WTC11 (cell line): ENCODE measurements at regions not wholly inside any gene's neighbourhood (a gene's known extent, or its start where the extent isn't known, plus 50 kb on each side); places are given as distances from the start of the nearest gene placed in this dataset.

Source experiments
- ATAC-seq: fragments of 200-7000 bp; cut with Tn5 transposase; 2 replicates; pipeline ENCODE4 v1.10.0; 2021; ENCODE audit warnings: mild to moderate bottlenecking, moderate library complexity
- CTCF ChIA-PET: fragments of 300-600 bp; sonication (Branson Sonifier 250); formaldehyde crosslinking; loops from one replicate; lab custom pipeline; 2021; ENCODE audit warnings: antibody characterized with exemption; lab: Charles Lee
- POLR2A ChIA-PET: fragments of 350-600 bp; sonication (Branson Sonifier 250); formaldehyde crosslinking; loops from one replicate; lab custom pipeline; 2021; ENCODE audit warnings: antibody characterized with exemption; lab: Charles Lee
- DNase-seq: peaks from one replicate; pipeline ENCODE4 v3.0.0; 2021; ENCODE audit warnings: low spot score
- H3K27ac Mint-ChIP-seq: 2 replicates; pipeline ENCODE4 v1.8.0; 2021; ENCODE audit warnings: mixed read lengths
- H3K27me3 Mint-ChIP-seq: 2 replicates; pipeline ENCODE4 v1.8.0; 2021; ENCODE audit warnings: low read depth, mild to moderate bottlenecking, moderate library complexity, mixed read lengths
- H3K36me3 Mint-ChIP-seq: 2 replicates; pipeline ENCODE4 v1.8.0; 2021; ENCODE audit warnings: mixed read lengths
- H3K4me1 Mint-ChIP-seq: 2 replicates; pipeline ENCODE4 v1.8.0; 2022; ENCODE audit warnings: mixed read lengths
- H3K4me3 Mint-ChIP-seq: 2 replicates; pipeline ENCODE4 v1.8.0; 2021; ENCODE audit warnings: mild to moderate bottlenecking, moderate library complexity, mixed read lengths
- H3K9me3 Mint-ChIP-seq: 2 replicates; pipeline ENCODE4 v1.8.0; 2021; ENCODE audit warnings: mixed read lengths
- AFF4 ChIP-seq: sonication (generic); formaldehyde crosslinking; IDR thresholded peaks from 2 replicates; pipeline ENCODE4 v1.8.1; 2023; ENCODE audit warnings: mild to moderate bottlenecking, missing genetic modification reagents, borderline replicate concordance
- ATF3 ChIP-seq: sonication (generic); formaldehyde crosslinking; conservative IDR thresholded peaks from 2 replicates; pipeline ENCODE4 v1.8.1; 2022; ENCODE audit warnings: mild to moderate bottlenecking, missing genetic modification reagents
- ERG ChIP-seq: fragments of 250-450 bp; sonication (Bioruptor Pico); IDR thresholded peaks from 2 replicates; pipeline ENCODE4 v1.8.0; 2021; ENCODE audit warnings: mild to moderate bottlenecking
- ESRRA ChIP-seq: sonication (generic); formaldehyde crosslinking; IDR thresholded peaks from 2 replicates; pipeline ENCODE4 v1.8.1; 2022; ENCODE audit warnings: mild to moderate bottlenecking, missing genetic modification reagents, borderline replicate concordance
- FOXJ3 ChIP-seq: sonication (generic); formaldehyde crosslinking; IDR thresholded peaks from 2 replicates; pipeline ENCODE4 v1.9.0; 2021; ENCODE audit warnings: missing genetic modification reagents, mild to moderate bottlenecking, borderline replicate concordance
- GRHL2 ChIP-seq: fragments of 250-450 bp; sonication (Bioruptor Pico); IDR thresholded peaks from 2 replicates; pipeline ENCODE4 v1.8.0; 2022; ENCODE audit warnings: mild to moderate bottlenecking, moderate library complexity; ENCODE audit not compliant: insufficient replicate concordance, severe bottlenecking
- HMGA2 ChIP-seq: fragments of 250-450 bp; sonication (Bioruptor Pico); IDR thresholded peaks from 2 replicates; pipeline ENCODE4 v1.4.0; 2021; ENCODE audit warnings: mild to moderate bottlenecking, moderate library complexity
- HMGXB4 ChIP-seq: sonication (generic); formaldehyde crosslinking; IDR thresholded peaks from 2 replicates; pipeline ENCODE4 v1.8.1; 2023; ENCODE audit warnings: mild to moderate bottlenecking, moderate library complexity, missing genetic modification reagents
- IRF2 ChIP-seq: sonication (generic); formaldehyde crosslinking; IDR thresholded peaks from 2 replicates; pipeline ENCODE4 v1.8.0; 2022; ENCODE audit warnings: low read depth, missing genetic modification reagents, borderline replicate concordance
- JAZF1 ChIP-seq: fragments of 250-450 bp; sonication (Bioruptor Pico); IDR thresholded peaks from 2 replicates; pipeline ENCODE4 v1.9.0; 2021; ENCODE audit warnings: moderate library complexity, mild to moderate bottlenecking, inconsistent platforms
- KAT7 ChIP-seq: sonication (generic); formaldehyde crosslinking; IDR thresholded peaks from 2 replicates; pipeline ENCODE4 v1.8.1; 2023; ENCODE audit warnings: missing genetic modification reagents, mild to moderate bottlenecking, borderline replicate concordance
- MLX ChIP-seq: sonication (generic); formaldehyde crosslinking; IDR thresholded peaks from 2 replicates; pipeline ENCODE4 v1.8.1; 2023; ENCODE audit warnings: mild to moderate bottlenecking, missing genetic modification reagents, moderate library complexity
- PRRX2 ChIP-seq: fragments of 250-450 bp; sonication (Bioruptor Pico); IDR thresholded peaks from 2 replicates; pipeline ENCODE4 v1.8.0; 2021; ENCODE audit warnings: mild to moderate bottlenecking
- ZBTB43 ChIP-seq: sonication (generic); formaldehyde crosslinking; IDR thresholded peaks from 2 replicates; pipeline ENCODE4 v1.8.1; 2023; ENCODE audit warnings: mild to moderate bottlenecking, missing genetic modification reagents
- ZNF263 ChIP-seq: sonication (generic); formaldehyde crosslinking; IDR thresholded peaks from 2 replicates; pipeline ENCODE4 v1.8.1; 2022; ENCODE audit warnings: low read depth, mild to moderate bottlenecking, moderate library complexity, missing genetic modification reagents
- ZNF396 ChIP-seq: fragments of 250-450 bp; sonication (Bioruptor Pico); IDR thresholded peaks from 2 replicates; pipeline ENCODE4 v1.8.0; 2021; ENCODE audit warnings: mild to moderate bottlenecking, moderate library complexity, borderline replicate concordance

GRCh38 chr10:30750971-30751677 lies 121.6 kb upstream of the LYZL2 start (continued):
- no peak for TF ChIP-seq MLX
- TF ChIP-seq IRF2 (CRISPR knock-in tag), result no peak
- no peak for TF ChIP-seq GRHL2 (CRISPR knock-in tag)

GRCh38 chr10:30749385-30749784 lies 119.8 kb upstream of the LYZL2 start:
- no peaks in the 10 kb centered on the region for H3K36me3 Mint-ChIP-seq
- POLR2A ChIA-PET, result no interaction called here
- peaks cover 5% of the 10 kb centered on the region for H3K4me1 Mint-ChIP-seq
- no peaks in the 10 kb centered on the region for H3K9me3 Mint-ChIP-seq
- H3K4me3 Mint-ChIP-seq, result no peak overlapping the region
- DNase-seq (no peak), ATAC-seq (no peak)
- TF ChIP-seq HMGA2 (CRISPR knock-in tag), result no peak
- no peak for TF ChIP-seq ERG (CRISPR knock-in tag)
- TF ChIP-seq HMGXB4 (CRISPR knock-in tag), result no peak
- no peak for TF ChIP-seq ZNF263
- no peak for TF ChIP-seq ZBTB43 (CRISPR knock-in tag)
- TF ChIP-seq AFF4 (CRISPR knock-in tag), result no peak
- TF ChIP-seq JAZF1 (CRISPR knock-in tag), result no peak
- TF ChIP-seq ATF3 (CRISPR knock-in tag), result no peak
- TF ChIP-seq KAT7, result no peak
- TF ChIP-seq MLX, result no peak
- TF ChIP-seq ESRRA (CRISPR knock-in tag), result no peak
- no peak for TF ChIP-seq FOXJ3 (CRISPR knock-in tag)
- TF ChIP-seq PRRX2 (CRISPR knock-in tag), result no peak
- no peak for TF ChIP-seq ZNF396 (CRISPR knock-in tag)
- no peaks in the 10 kb centered on the region; the same call in none of the 2 replicates for H3K27me3 Mint-ChIP-seq
- CTCF ChIA-PET, result interaction anchor here (1.0 to 3.5 kb wide), 5 partner anchors 18 to 742 kb away, joined by 3 to 28 read pairs (median 5); no protein-coding TSS in a partner anchor
- no peak overlapping the region for H3K27ac Mint-ChIP-seq
